Endothelial cell of umbilical vein (primary cell): ENCODE measurements at regions not wholly inside any gene's neighbourhood (a gene's known extent, or its start where the extent isn't known, plus 50 kb on each side); places are given as distances from the start of the nearest gene placed in this dataset.

ENCODE experiments used
- CTCF ChIP-seq, 2 donors: IDR thresholded peaks; 1 replicate in 1 of 2; 2 replicates in 1 of 2; pipeline ENCODE4 v1.5.1; 2011; ENCODE audit warnings: low read length in 2 of 2, mild to moderate bottlenecking in 2 of 2, moderate library complexity in 2 of 2, control low read depth in 1 of 2, inconsistent platforms in 1 of 2, low read depth in 1 of 2; ENCODE audit not compliant: insufficient read depth in 1 of 2; ENCODE audit errors: extremely low read depth in 1 of 2
- EZH2 ChIP-seq: IDR thresholded peaks from 2 replicates; pipeline ENCODE4 v1.6.1; 2012; ENCODE audit warnings: borderline replicate concordance, low read depth, mild to moderate bottlenecking, moderate library complexity, low read length, inconsistent platforms; ENCODE audit not compliant: severe bottlenecking

- TF ChIP-seq CTCF (IDR thresholded peaks at IDR 0.05; ENCODE audit: extremely low read depth in 1 of 2, insufficient read depth in 1 of 2, low read depth in 1 of 2, low read length in 2 of 2) = no peak
- no peak for TF ChIP-seq EZH2
Observed at GRCh38 chr3:83816653-83817052, 1142.1 kb upstream of the CADM2 start.
